ENCODE measurements at regions not wholly inside any gene's neighbourhood (a gene's known extent, or its start where the extent isn't known, plus 50 kb on each side); places are given as distances from the start of the nearest gene placed in this dataset.
A peak's percentile ranks its signal among the peaks of the same experiment; 100 is the strongest.

GRCh38 chr10:36375107-36375506 is 733.0 kb upstream of the FZD8 start:
- DNase-seq (ENCODE audit: low read depth, low spot score): no peak

GRCh38 chr10:36373424-36374096 is 731.5 kb upstream of the FZD8 start:
- DNase-seq (ENCODE audit: low read depth, low spot score): no peak

GRCh38 chr10:36367362-36367761 is 725.3 kb upstream of the FZD8 start:
- no peak for DNase-seq (ENCODE audit: low read depth, low spot score)

GRCh38 chr10:36366843-36367242 is 724.7 kb upstream of the FZD8 start:
- no peak for DNase-seq (ENCODE audit: low read depth, low spot score)

GRCh38 chr10:36366065-36366464 is 724.0 kb upstream of the FZD8 start:
- no peak for DNase-seq (ENCODE audit: low read depth, low spot score)

- DNase-seq (ENCODE audit: low read depth, low spot score): no peak
These were observed 720.2 kb upstream of the FZD8 start for GRCh38 chr10:36362257-36362656.

GRCh38 chr10:36358736-36359135 is 716.6 kb upstream of the FZD8 start:
- DNase-seq (ENCODE audit: low read depth, low spot score): no peak

GRCh38 chr10:36354633-36355032 is 712.5 kb upstream of the FZD8 start:
- no peak for DNase-seq (ENCODE audit: low read depth, low spot score)

GRCh38 chr10:36351159-36351558 is 709.1 kb upstream of the FZD8 start:
- DNase-seq (ENCODE audit: low read depth, low spot score): no peak

- DNase-seq (ENCODE audit: low read depth, low spot score): peak; percentile 11
These were observed 707.5 kb upstream of the FZD8 start for GRCh38 chr10:36349445-36350078.

- DNase-seq (ENCODE audit: low read depth, low spot score): no peak
These were observed 703.7 kb upstream of the FZD8 start for GRCh38 chr10:36345807-36346206.

GRCh38 chr10:36345175-36345533 is 703.1 kb upstream of the FZD8 start:
- no peak for DNase-seq (ENCODE audit: low read depth, low spot score)

GRCh38 chr10:36344240-36345174 is 702.4 kb upstream of the FZD8 start:
- no peak for DNase-seq (ENCODE audit: low read depth, low spot score)

- DNase-seq (ENCODE audit: low read depth, low spot score): no peak
These were observed 700.7 kb upstream of the FZD8 start for GRCh38 chr10:36342781-36343180.

GRCh38 chr10:36341471-36341870 is 699.4 kb upstream of the FZD8 start:
- no peak for DNase-seq (ENCODE audit: low read depth, low spot score)

GRCh38 chr10:36336315-36336714 is 694.2 kb upstream of the FZD8 start:
- no peak for DNase-seq (ENCODE audit: low read depth, low spot score)

- no peak for DNase-seq (ENCODE audit: low read depth, low spot score)
These were observed 691.4 kb upstream of the FZD8 start for GRCh38 chr10:36333446-36333845.

GRCh38 chr10:36332926-36333325 is 690.8 kb upstream of the FZD8 start:
- DNase-seq (ENCODE audit: low read depth, low spot score): no peak

- no peak for DNase-seq (ENCODE audit: low read depth, low spot score)
These were observed 689.0 kb upstream of the FZD8 start for GRCh38 chr10:36331121-36331520.

- DNase-seq (ENCODE audit: low read depth, low spot score): no peak
These were observed 683.7 kb upstream of the FZD8 start for GRCh38 chr10:36325815-36326214.

GRCh38 chr10:36324831-36325230 is 682.7 kb upstream of the FZD8 start:
- no peak for DNase-seq (ENCODE audit: low read depth, low spot score)

- DNase-seq (ENCODE audit: low read depth, low spot score): no peak
These were observed 671.0 kb upstream of the FZD8 start for GRCh38 chr10:36313142-36313541.

GRCh38 chr10:36303896-36304295 is 661.8 kb upstream of the FZD8 start:
- DNase-seq (ENCODE audit: low read depth, low spot score): no peak

Measured in brain pericyte (primary cell).